ENCODE measurements at regions not wholly inside any gene's neighbourhood (a gene's known extent, or its start where the extent isn't known, plus 50 kb on each side); places are given as distances from the start of the nearest gene placed in this dataset.
"Not testable (repeated sequence)": the region's sequence is repeated elsewhere in the genome, so short reads cannot be mapped to it uniquely, and the experiment has no call there.

DNA sequence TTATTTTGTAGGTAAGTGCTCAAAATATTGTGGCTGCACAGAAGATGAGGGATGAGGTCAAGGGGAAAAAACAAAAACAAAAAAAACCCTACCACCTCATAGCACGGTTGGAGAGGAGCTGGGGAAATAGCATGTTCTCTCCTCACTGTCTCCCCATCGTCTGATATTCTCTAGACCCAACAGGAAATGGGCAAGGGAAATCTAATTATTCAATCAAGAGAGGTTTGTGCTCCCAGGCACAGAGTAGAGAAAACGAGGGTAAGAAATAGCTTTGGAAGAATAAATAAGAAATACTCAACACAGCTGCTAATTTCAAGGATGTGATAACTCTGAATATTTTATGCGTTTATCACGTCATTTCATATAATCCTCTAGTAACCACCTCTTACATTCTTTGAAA, 619.2 kb upstream of the GNPDA2 start:
- no peak for DNase-seq

DNA sequence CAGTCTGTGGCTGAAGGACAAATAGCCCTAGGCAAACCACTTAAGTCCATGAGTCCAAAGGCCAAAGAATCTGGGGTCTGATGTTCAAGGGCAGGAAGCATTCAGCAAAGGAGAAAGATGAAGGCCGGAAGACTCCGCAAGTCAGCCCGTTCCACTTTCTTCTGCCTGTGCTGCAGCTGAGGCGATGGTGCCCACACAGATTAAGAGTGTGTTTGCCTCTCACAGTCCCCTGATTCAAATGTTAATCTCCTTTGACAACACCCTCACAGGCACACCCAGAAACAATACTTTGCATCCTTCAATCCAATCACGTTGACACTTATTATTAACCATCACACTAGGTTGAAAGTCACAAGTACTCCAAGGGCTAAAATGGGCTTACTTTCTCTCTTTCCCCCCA, 605.4 kb upstream of the GNPDA2 start:
- no peak for DNase-seq

DNA sequence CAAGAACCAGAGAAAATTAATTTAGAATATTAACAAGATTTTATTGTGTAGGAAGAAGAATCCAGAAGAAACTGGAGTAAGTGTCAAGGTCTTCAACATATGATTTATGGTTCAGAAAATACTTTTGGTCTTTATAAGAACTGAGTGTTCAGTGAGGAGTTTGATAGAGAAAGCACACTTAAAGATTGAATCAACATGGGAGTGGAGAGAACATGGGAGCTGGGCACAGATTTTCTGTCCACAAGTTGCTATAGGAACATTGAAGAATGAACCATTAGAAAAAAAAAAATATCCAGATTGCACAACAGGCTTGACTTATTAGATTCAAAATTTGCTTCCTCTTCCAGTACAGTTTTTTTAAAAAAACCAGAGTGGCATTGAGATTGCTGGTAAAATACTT, 601.2 kb upstream of the GNPDA2 start:
- DNase-seq: no peak

DNA sequence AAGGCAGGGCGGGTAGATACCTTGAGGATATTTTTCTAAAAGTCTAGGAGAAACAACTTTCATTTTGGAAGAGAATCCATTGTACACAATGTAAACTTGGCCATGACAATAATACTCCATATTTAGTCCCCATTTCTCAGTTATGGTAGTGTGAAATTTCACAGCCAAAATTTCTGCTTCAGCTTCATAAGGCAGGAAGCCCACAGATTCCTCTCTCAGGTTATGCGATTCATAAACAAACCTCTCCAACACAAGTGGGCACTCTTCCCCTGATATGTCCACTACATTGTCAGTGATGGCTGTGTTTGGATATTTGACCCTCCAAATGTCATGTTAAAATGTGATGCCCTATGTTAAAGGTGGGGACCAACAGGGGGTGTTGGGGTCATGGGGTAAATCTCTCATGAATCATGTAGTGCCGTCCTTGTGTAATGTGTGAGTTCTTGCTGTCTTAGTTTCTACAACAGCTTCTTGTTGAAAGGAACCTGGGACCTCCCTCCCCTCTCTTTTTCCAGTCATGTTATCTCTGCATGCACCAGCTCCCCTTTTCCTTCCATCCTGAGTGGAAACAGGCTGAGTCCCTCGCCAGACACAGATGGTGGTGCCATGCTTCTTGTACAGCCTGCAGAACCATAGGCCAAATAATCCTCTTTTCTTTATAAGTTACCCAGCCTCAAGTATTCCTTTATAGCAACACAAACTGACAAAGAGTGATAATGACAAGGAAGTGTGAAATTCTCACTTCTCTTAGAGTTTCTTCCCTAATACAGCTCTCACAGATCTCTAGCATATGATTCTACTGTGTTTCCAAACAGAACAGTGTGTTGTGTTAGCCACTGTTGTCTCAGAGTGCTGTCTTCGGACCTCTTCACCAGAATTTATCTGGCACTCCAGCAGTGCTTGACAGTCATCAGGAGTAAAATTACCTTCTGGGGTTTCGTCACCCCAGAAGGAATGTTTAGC, 598.4 kb upstream of the GNPDA2 start:
- DNase-seq: no peak

DNA sequence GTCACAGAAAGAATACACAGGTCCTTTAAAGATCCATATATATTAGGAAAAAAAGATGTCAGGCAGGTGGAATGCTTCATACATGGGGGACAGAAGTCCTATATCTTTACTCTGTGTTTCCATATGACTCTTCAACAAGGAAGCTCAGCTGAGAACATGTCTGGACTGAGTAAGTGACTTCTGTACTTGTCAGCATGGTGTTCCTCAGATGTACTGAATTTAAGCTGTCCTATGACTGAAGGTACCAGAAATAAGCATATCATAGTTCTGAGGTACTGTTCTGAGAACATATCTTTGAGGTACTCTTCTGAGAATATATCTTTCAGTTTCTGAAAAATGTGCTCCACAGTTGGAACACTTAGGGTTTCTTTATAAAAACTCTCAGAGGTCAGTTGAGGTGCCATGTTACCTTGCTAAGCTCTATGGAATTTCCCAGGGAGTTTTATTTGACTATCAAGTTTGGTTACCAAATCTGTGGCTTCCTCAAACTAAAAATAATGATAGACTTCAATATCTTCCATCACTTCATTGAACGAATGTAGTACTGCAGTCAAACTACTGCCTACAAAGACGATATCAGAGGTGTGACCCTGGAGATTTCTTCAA, 597.2 kb upstream of the GNPDA2 start:
- no peak for DNase-seq

DNA sequence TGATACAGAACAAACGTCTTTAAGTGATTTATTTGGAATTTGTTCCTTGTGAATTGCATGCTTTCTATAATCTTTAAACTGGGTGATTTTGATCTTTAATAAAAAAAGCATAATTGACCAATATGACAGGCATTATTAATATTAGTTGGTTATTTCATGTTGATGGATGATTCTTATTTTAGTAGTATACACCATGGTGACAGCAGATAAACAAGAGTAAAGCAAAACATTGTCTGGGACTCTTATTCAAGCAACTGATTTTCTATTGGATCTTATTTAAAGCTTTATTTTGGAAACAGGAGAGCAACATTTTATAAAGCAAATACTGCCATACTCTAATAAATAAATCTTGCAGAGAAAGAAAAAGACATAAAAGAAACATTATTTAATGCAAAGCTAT, 591.4 kb upstream of the GNPDA2 start:
- DNase-seq: no peak

DNA sequence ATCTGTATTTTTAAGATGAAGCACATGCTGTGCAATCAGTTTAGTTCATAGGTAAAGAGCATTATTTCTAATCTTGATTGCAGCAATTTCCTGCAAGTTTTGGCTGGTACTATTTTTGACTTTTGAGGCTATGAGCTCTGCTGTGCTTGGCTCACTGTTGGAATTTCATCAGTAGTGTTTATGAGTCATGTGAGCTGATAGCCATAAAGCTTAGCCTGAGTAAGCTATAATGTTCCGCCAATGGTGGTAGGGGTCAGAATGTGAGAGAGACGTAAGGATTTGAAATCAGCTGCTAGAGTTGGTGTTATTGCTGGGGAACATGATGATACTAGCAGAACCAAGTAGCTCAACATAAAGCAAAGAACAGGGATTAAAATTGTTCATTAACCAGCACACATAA, 590.9 kb upstream of the GNPDA2 start:
- no peak for DNase-seq

DNA sequence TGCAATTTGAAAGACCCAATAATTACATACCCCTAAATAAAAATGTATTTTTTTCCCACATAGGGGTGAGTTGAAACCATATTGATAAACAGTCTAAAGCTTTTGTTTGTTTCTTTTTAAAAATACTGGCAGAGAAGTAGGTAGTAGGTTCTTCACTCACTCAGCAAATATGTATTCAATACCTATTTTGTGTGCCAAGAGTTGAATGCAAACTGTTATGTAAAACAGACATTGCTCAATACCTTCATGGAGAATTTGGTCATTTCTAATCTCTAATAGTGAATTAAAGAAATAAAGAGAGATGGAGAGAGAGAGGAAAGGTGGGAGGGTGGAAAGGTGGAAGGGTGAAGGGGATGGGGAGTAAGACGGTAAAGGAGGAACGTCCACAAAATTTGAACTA, 589.9 kb upstream of the GNPDA2 start:
- DNase-seq: no peak

DNA sequence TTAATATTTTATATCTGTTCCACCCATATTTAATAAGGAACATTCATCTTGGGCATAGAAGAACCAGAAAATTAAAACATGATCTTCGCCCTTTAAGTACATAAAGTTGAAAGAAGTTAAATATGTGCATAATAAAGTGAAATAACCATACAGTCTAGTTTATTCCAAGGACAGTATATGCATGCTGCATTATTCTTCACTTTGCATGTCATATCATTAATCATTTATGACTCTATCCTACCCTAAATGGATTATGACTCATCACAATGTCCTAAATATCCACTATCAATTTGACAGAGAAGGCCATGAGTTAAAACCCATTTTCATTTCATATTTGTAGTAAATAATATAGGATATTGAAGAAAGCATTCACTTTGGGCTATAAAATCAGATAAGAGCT, 576.5 kb upstream of the GNPDA2 start:
- no peak for DNase-seq

DNA sequence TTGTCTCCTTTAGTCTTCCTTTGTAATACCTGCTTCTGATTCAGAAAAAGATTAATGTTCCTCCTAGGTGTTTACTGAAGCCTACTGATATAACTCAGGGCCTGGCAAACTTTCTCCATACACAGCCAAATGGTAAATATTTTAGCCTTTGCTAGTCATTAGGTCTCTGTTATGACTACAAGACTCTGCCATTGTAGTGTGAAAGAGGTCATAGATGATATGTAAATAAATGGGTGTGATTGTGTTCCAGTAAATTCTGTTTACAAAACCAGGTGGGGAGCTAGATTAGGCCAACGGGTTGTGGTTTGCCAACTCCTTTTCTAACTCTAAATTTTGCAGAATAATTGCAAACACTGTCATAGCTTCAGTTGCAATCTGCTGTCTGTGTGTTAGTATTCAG, 568.1 kb upstream of the GNPDA2 start:
- DNase-seq: peak; percentile 41

DNA sequence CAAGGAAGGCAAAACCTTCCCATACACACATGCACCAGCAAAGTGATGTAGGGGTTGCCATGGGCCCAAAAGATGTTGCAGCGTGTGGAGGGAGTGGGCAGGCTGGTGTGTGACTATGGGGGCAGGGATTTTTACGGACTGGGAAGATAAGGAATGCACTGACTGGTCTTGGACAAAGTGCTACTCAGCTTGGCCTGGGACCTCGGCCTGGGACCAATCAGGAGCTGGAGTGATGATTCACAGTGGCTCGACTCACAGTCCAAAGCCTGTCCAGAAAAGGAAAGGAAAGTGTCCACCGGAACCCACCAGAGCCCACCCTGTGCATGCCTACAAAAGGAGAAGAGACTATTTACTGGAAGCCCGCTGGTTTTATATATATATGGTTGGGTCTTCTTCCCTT, 567.0 kb upstream of the GNPDA2 start:
- DNase-seq: no peak

DNA sequence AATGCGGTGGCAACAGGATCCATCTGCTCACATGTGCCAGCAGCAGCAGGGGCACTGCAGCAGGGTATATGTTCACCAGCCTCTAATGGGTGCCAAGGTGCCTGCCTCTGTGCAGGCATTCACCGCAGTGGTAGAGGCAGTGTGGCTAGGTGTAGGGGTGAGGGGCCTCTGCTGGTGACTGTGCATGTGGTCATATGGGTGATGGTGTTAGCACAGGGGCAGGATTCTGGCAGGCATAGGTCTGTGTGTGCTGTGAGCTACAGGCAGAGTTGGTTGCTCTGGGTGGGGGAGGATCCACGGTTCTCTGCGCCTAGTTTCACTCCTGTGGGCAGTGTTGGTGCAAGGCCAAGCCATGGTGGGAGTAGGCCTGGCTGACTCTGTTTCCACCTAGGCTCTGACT, 566.5 kb upstream of the GNPDA2 start:
- DNase-seq: no peak

DNA sequence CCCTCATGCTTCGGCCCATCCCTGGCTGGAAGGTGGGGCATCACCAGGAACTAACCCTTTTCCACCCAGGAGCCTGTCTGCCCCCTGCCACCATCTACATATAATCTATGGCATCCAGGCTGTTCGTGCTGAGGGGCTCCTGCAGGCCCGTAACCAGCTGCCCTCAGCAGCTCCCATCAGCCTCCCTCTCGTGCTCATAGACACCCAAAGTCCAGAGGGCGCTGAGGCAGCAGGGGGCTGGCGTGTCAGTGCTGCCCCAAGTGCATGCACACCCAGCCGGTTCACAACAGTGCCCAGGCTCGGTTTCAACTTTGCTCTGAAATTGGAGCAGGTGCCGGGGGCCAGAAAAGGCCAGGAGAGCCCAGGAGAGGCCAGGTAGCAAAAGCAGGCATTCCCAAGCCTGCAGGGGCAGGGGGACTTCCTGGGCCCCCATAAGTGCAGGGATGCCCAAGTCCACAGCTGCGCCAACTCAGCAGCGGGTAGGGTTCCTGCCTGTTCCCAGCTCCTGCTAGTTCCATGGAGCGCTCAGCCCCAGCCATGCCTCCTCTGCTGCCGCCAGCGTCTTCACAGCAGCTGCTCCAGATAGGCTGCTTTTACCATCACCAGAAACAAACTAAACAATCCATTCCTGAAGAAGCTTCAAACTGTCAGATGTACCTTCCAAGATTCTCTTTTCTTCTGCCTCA, 558.2 kb upstream of the GNPDA2 start:
- DNase-seq: no peak

DNA sequence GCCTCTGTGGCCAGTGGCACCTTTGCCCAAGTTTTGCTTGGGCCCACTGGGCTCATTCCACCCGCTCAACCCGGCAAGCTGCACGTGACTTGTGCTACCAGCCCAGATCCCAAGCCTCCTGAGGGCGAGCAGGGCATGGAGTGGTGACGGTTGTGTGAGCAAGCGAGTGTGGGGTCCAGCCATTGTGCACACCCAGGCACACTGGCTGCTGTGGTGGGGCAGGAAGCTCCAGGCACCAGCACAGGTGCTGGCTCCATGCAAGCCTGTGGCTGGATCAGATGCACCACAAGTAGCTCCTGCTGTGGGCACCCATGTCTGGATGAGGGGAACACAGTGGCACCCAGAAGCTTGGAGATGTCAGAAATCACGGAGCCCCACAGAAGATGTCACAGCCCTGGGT, 557.0 kb upstream of the GNPDA2 start:
- no peak for DNase-seq

DNA sequence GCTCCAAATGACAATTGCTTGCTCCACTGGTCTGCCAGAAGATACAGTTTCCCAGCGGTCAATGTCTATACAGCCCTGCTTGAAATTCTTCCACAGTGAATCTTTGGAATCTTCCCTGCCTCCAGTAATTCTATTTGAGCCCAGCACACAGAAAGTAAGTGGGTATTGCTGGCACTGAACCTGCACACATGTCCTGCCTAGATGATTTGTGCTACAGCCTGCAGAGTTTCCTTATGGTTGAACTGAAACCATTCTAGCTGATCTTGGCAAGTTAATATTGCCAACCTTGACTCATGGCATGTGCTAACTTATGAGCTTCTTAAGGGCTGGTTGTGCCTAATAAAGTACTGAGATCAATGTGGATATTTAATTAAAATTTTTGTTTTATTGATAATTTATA, 553.8 kb upstream of the GNPDA2 start:
- DNase-seq: no peak

DNA sequence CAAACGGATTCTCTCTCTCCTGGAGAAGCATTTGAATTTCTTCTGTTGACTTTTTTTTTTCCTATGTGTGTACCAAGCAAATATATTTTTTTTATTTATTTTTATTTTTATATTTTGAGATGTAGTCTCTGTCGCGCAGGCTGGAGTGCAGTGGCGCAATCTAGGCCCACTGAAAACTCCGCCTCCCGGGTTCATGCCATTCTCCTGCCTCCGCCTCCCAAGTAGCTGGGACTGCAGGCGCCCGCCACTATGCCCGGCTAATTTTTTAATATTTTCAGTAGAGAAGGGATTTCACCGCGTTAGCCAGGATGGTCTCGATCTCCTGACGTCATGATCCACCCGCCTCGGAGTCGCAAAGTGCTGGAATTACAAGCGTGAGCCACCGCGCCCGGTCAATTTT, 549.5 kb upstream of the GNPDA2 start:
- DNase-seq: no peak

DNA sequence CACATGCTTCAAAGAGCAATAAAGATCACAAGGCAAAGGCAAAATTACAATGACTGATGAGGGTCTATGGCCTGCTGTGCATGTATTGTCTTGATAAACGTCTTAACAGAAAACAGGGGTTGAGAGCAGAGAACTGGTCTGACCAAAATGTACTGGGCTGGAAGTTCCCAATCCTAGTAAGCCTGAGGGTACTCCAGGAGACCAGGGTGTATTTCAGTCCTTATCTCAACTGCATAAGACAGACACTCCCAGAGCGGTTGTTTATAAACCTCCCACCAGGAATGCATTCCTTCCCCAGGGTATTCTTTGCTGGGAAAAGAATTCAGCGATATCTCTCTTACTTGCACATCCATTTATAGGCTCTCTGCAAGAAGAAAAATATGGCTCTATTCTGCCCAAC, 521.8 kb upstream of the GNPDA2 start:
- not testable (repeated sequence) for DNase-seq

DNA sequence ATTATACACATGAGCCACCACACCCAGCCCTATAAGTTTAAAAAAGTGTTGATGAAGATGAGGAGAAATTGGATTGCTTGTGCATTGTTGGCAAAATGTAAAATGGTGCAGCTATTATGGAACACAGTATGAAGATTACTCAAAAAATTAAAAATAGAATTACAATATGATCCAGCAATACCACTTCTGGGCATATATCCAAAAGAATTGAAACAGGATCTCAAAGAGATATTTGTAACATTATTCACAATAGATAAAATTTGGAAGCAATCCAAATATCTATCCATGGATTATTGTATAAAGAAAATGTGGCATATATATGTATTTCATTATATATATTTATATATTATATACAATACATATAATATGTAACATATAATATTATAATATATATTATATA, 515.6 kb upstream of the GNPDA2 start:
- no peak for DNase-seq

DNA sequence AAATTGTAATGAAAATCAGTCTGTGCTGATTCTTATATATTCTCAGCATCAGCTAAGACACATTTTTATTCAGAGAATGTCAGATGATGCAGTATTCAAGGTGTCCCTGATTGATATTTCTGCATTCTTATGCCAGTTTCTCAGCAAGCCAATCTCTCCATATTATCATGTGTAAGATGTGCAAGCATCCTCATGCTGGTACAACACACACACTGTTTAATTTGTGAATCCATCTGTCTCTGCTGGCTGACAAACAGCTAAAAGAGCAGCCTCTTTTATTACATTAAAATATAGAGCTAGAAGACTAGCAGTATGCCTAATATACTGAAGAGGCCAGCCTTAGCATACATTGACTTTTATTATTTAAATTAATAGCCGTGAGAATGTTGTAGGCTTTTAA, 502.9 kb upstream of the GNPDA2 start:
- no peak for DNase-seq

DNA sequence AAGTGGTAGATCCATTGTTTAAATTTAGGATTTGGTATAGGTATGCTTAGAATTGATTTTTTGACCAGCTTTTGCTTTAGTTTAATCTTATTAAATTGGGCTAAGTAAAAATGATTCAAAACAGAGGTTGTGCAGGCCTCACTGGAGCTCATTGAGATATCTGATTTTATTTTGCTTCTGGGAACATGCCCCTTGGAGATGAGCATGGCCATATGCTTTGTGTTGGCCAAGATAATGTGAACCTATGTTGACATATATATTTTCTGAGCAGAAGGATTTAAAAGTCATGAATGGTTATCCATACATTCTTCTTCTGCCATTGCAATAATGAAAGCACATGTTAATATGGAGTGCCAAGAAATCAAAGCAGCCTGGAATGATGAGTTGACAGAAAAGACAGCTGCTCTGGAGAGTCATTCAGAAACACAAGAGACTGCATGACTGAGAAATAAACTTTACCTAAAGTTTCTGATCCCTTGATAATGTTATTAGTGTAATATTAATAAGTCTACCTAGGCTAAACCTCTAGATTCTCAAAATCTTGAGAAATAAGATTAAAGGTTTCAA, 489.7 kb upstream of the GNPDA2 start:
- no peak for DNase-seq

DNA sequence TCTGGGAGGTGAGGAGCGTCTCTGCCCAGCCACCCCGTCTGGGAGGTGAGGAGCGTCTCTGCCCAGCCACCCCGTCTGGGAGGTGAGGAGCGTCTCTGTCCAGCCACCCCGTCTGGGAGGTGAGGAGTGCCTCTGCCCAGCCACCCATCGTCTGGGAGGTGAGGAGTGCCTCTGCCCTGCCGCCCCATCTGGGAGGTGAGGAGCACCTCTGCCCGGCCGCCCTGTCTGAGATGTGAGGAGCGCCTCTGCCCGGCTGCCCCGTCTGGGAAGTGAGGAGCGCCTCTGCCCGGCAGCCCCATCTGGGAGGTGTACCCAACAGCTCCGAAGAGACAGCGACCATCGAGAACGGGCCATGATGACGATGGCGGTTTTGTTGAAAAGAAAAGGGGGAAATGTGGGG, 482.1 kb upstream of the GNPDA2 start:
- DNase-seq: not testable (repeated sequence)

DNA sequence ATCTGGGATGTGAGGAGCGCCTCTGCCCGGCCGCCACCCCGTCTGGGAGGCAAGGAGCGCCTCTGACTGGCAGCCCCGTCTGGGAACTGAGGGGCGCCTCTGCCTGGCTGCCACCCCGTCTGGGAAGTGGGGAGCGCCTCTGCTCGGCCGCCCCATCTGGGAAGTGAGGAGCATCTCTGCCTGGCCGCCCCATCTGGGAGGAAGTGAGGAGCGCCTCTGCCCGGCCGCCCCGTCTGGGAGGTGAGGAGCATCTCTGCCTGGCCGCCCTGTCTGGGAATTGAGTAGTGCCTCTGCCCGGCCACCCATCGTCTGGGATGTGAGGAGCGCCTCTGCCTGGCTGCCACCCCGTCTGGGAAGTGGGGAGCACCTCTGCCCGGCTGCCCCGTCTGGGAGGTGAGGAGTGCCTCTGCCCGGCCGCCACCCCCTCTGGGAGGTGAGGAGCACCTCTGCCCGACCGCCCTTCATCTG, 481.5 kb upstream of the GNPDA2 start:
- DNase-seq: not testable (repeated sequence)

DNA sequence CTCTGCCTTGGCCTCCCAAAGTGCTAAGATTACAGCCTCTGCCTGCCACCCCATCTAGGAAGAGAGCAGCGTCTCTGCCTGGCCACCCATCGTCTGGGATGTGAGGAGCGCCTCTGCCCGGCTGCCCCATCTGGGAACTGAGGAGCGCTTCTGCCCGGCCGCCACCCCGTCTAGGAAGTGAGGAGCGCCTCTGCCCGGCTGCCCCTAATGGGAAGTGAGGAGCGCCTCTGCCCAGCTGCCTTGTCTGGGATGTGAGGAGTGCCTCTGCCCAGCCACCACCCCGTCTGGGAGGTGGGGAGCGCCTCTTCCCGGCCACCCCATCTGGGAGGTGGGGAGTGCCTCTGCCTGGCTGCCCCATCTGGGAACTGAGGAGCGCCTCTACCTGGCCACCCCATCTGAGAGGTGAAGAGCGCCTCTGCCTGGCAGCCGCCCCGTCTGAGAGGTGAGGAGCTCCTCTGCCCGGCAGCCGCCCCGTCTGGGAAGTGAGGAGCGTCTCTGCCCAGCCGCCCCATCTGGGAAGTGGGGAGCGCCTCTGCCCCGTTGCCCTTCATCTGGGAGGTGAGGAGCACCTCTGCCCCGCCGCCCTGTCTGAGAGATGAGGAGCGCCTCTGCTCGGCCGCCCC, 481.0 kb upstream of the GNPDA2 start:
- not testable (repeated sequence) for DNase-seq
